GM12878 (cell line): ENCODE measurements at regions not wholly inside any gene's neighbourhood (a gene's known extent, or its start where the extent isn't known, plus 50 kb on each side); places are given as distances from the start of the nearest gene placed in this dataset.

ENCODE experiments used
- ATAC-seq: fragments of 200-7000 bp; cut with Tn5 transposase; 3 replicates; pipeline ENCODE4 v1.9.1; 2020; ENCODE audit warnings: mild to moderate bottlenecking, moderate library complexity
- BruUV-seq: library from RNA; stranded (reverse); fragments of 400-500 nt; replicated peaks from 2 replicates; lab custom pipeline; 2021; lab: Mats Ljungman, UMichigan
- CTCF ChIA-PET: fragments of 300-600 bp; sonication (Branson Sonifier 250); formaldehyde crosslinking; extraction: SDS; loops from one replicate; lab custom pipeline; 2021; ENCODE audit warnings: inconsistent platforms; lab: Yijun Ruan, JAX
- POLR2A ChIA-PET: fragments of 350-600 bp; formaldehyde crosslinking; extraction: SDS; loops from one replicate; lab custom pipeline; 2021; ENCODE audit warnings: inconsistent platforms; lab: Charles Lee
- RAD21 ChIA-PET: fragments of 300-600 bp; sonication (Branson Sonifier 250); formaldehyde crosslinking; loops from one replicate; lab custom pipeline; 2023; ENCODE audit warnings: antibody characterized with exemption; ENCODE audit not compliant: unreplicated experiment; lab: Charles Lee
- SMC1A ChIA-PET: fragments of 300-600 bp; sonication (Branson Sonifier 250); formaldehyde crosslinking; loops from one replicate; lab custom pipeline; 2023; ENCODE audit not compliant: unreplicated experiment, uncharacterized antibody; lab: Charles Lee
- DNase-seq: peaks from one replicate; pipeline ENCODE4 v3.0.0-alpha.2; 2011; ENCODE audit warnings: low read depth, low spot score
- FAIRE-seq: peaks from 3 replicates; lab custom pipeline; 2011; peaks lifted over from hg19 to GRCh38; lab: Jason Lieb, UNC
- H2AFZ ChIP-seq: 2 replicates; pipeline ENCODE4 v1.6.0; 2011; ENCODE audit warnings: low read depth, low read length, control low read depth; ENCODE audit not compliant: control insufficient read depth
- H3K27ac ChIP-seq: 2 replicates; pipeline ENCODE4 v1.5.1; 2011; ENCODE audit warnings: control low read depth; ENCODE audit not compliant: control insufficient read depth, insufficient read depth
- H3K27me3 ChIP-seq, 2 experiments: replicated peaks in 1 of 2; 2 replicates each; pipeline versions ENCODE4 v1.6.0 to v1.6.1; 2011; ENCODE audit warnings: low read length in 1 of 2; ENCODE audit not compliant: control insufficient read depth in 2 of 2, insufficient read depth in 2 of 2
- H3K36me3 ChIP-seq, 2 experiments: 2 replicates each; pipeline ENCODE4 v1.5.1; 2011; ENCODE audit warnings: low read length in 1 of 2; ENCODE audit not compliant: control insufficient read depth in 2 of 2, insufficient read depth in 2 of 2
- H3K4me1 ChIP-seq: 2 replicates; pipeline ENCODE4 v1.6.1; 2011; ENCODE audit warnings: mild to moderate bottlenecking, low read length, moderate library complexity, mixed read lengths; ENCODE audit not compliant: control insufficient read depth, insufficient read depth
- H3K4me2 ChIP-seq: 2 replicates; pipeline ENCODE4 v1.6.0; 2011; ENCODE audit warnings: control low read depth; ENCODE audit not compliant: control insufficient read depth, insufficient read depth
- H3K4me3 ChIP-seq: fragments of 200-600 bp; sonication (generic); 2 replicates; pipeline ENCODE4 v1.5.1; 2016
- H3K79me2 ChIP-seq: 2 replicates; pipeline ENCODE4 v1.6.0; 2011; ENCODE audit warnings: low read length; ENCODE audit not compliant: control insufficient read depth, insufficient read depth
- H3K9ac ChIP-seq: 2 replicates; pipeline ENCODE4 v1.8.0; 2011; ENCODE audit warnings: low read length, control low read depth, mixed read lengths; ENCODE audit not compliant: control insufficient read depth, insufficient read depth
- H3K9me3 ChIP-seq: replicated peaks from 3 replicates; pipeline ENCODE4 v1.5.1; 2011; ENCODE audit warnings: mild to moderate bottlenecking, low read length; ENCODE audit not compliant: control insufficient read depth, insufficient read depth
- H4K20me1 ChIP-seq: 2 replicates; pipeline ENCODE4 v1.6.0; 2011; ENCODE audit not compliant: control insufficient read depth, insufficient read depth
- CTCF ChIP-seq, 3 experiments: IDR thresholded peaks in 2 of 3; conservative IDR thresholded peaks in 1 of 3; 2 replicates each; pipeline ENCODE4 v1.5.1; 2011; ENCODE audit warnings: low read depth in 3 of 3, low read length in 3 of 3, mild to moderate bottlenecking in 3 of 3, control low read depth in 2 of 3, moderate library complexity in 2 of 3, inconsistent platforms in 1 of 3, mixed read lengths in 1 of 3; ENCODE audit not compliant: control insufficient read depth in 2 of 3, insufficient read depth in 1 of 3; ENCODE audit errors: extremely low read depth in 1 of 3
- MXI1 ChIP-seq: fragments of 150-350 bp; IDR thresholded peaks from 2 replicates; pipeline ENCODE4 v1.6.1; 2011; ENCODE audit warnings: low read depth, mild to moderate bottlenecking, inconsistent platforms, low read length, improper control_type of control experiment
- POLR2AphosphoS2 ChIP-seq: IDR thresholded peaks from 2 replicates; pipeline ENCODE4 v1.6.1; 2011; ENCODE audit warnings: low read depth, mild to moderate bottlenecking, low read length, improper control_type of control experiment, moderate library complexity
- SUZ12 ChIP-seq: fragments of 200-600 bp; sonication (generic); IDR thresholded peaks from one replicate; pipeline ENCODE4 v1.6.1; 2018; ENCODE audit warnings: antibody characterized with exemption, mild to moderate bottlenecking; ENCODE audit not compliant: unreplicated experiment
- WGBS: methylation state at CpG from one replicate; pipeline ENCODE4 v1.1.6; 2016; ENCODE audit warnings: low lambda C conversion rate; ENCODE audit not compliant: insufficient replicate concordance, insufficient coverage; ENCODE audit errors: missing lambda C conversion rate; 5-methylcytosine and 5-hydroxymethylcytosine counted together
- in situ Hi-C: fragments of 300-500 bp; cut with MboI; formaldehyde crosslinking; loops from 9 replicates; pipeline ENCODE4 v1.14.3; 2018; ENCODE audit warnings: mixed read lengths
- intact Hi-C: fragments of 100-400 bp; cut with micrococcal nuclease; formaldehyde crosslinking; loops from one replicate; pipeline ENCODE4 v1.14.2; 2022; ENCODE audit not compliant: unreplicated experiment
- TF ChIP-seq, protein P1 (sequence below): fragments of 450-650 bp; IDR thresholded peaks from 2 replicates; pipeline ENCODE4 v1.6.1; 2018; ENCODE audit warnings: mild to moderate bottlenecking, low read depth, moderate library complexity; ENCODE audit not compliant: partially characterized antibody
- TF ChIP-seq, protein P2 (sequence below): fragments of 150-350 bp; IDR thresholded peaks from 2 replicates; pipeline ENCODE4 v1.6.1; 2014; ENCODE audit warnings: mild to moderate bottlenecking, low read depth, low read length

DNA sequence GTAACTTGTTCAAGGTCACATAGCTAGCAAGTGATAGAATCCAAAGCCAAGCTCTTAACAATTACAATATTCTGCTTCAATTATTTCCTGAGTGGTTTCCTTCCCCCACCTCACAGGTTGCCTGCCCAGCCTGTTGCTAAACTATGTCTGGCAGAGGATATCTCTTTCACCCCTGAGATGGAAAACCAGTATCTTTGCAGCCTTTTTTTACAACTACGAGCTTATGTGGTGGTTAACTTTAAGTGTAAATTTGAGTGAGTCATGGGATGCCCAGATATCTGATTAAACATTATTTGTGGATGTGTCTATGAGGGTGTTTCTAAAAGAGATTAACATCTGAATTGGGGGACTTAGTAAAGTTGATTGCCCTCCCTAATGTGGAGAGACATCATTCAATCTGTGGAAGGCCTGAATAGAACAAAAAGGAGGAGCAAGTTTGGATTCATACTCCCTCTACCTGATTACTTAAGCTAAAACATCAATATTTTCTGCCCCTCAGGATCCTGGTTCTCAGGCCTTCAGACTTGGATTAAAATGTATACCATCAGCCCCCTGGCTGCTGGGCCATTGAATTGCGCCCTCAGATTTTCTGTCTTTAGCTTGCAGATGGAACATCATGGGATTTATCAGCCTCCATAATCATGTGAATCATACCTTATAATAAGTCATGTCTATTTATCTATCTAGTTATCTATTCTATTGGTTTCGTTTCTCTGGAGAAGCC is 911.9 kb downstream of the METTL15 start:
- no peak overlapping the region for H3K27ac ChIP-seq
- H3K4me1 ChIP-seq = no peaks in the 10 kb centered on the region
- in situ Hi-C loops = no loop called here
- DNase-seq (no peak), FAIRE-seq (no peak), ATAC-seq (no peak)
- ChIA-PET RAD21 (no interaction called here), SMC1A (interaction anchor here (1.2 kb wide), 1 partner anchor 109 kb away, joined by 3 read pairs; no protein-coding TSS in a partner anchor), CTCF (interaction anchor here (1.1 to 1.5 kb wide), 3 partner anchors 265 to 1321 kb away, joined by 3 to 4 read pairs (median 3); no protein-coding TSS in a partner anchor), POLR2A (no interaction called here)
- intact Hi-C loops = loop anchor here (10.0 kb wide), 1 partner anchor 1325 kb away; no protein-coding TSS in a partner anchor
- H3K4me3 ChIP-seq = no peak overlapping the region
- no peak overlapping the region for H3K9ac ChIP-seq
- H3K36me3 ChIP-seq = no peaks in the 10 kb centered on the region
- no peaks in the 10 kb centered on the region for H4K20me1 ChIP-seq
- BruUV-seq = no TSS peak
- 2% methylated on average over 3 of the region's 3 CpGs for WGBS
- no peaks in the 10 kb centered on the region for H3K9me3 ChIP-seq
- H3K27me3 ChIP-seq = no peaks in the 10 kb centered on the region
- H3K4me2 ChIP-seq = no peak overlapping the region
- H2AFZ ChIP-seq = no peak overlapping the region
- no peaks in the 10 kb centered on the region for H3K79me2 ChIP-seq
- TF ChIP-seq POLR2AphosphoS2 (no peak), CTCF (IDR thresholded peaks at IDR 0.05 in 2 of 3, conservative IDR thresholded peaks at IDR 0.05 in 1 of 3; ENCODE audit: control insufficient read depth in 2 of 3, extremely low read depth in 1 of 3, insufficient read depth in 1 of 3, low read depth in 3 of 3, low read length in 3 of 3) (peak in 1 of 3 experiments; percentile 12; a peak in 1 of 6 replicates), MXI1 (no peak), SUZ12 (no peak)
- TF ChIP-seq, protein P1, sequence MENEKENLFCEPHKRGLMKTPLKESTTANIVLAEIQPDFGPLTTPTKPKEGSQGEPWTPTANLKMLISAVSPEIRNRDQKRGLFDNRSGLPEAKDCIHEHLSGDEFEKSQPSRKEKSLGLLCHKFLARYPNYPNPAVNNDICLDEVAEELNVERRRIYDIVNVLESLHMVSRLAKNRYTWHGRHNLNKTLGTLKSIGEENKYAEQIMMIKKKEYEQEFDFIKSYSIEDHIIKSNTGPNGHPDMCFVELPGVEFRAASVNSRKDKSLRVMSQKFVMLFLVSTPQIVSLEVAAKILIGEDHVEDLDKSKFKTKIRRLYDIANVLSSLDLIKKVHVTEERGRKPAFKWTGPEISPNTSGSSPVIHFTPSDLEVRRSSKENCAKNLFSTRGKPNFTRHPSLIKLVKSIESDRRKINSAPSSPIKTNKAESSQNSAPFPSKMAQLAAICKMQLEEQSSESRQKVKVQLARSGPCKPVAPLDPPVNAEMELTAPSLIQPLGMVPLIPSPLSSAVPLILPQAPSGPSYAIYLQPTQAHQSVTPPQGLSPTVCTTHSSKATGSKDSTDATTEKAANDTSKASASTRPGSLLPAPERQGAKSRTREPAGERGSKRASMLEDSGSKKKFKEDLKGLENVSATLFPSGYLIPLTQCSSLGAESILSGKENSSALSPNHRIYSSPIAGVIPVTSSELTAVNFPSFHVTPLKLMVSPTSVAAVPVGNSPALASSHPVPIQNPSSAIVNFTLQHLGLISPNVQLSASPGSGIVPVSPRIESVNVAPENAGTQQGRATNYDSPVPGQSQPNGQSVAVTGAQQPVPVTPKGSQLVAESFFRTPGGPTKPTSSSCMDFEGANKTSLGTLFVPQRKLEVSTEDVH = no peak
- TF ChIP-seq, protein P2, sequence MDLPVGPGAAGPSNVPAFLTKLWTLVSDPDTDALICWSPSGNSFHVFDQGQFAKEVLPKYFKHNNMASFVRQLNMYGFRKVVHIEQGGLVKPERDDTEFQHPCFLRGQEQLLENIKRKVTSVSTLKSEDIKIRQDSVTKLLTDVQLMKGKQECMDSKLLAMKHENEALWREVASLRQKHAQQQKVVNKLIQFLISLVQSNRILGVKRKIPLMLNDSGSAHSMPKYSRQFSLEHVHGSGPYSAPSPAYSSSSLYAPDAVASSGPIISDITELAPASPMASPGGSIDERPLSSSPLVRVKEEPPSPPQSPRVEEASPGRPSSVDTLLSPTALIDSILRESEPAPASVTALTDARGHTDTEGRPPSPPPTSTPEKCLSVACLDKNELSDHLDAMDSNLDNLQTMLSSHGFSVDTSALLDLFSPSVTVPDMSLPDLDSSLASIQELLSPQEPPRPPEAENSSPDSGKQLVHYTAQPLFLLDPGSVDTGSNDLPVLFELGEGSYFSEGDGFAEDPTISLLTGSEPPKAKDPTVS = no peak
